Ecto neural progenitor cell (in vitro differentiated cells): ENCODE measurements at regions not wholly inside any gene's neighbourhood (a gene's known extent, or its start where the extent isn't known, plus 50 kb on each side); places are given as distances from the start of the nearest gene placed in this dataset.

Experiments
- DNase-seq: peaks from one replicate; pipeline ENCODE4 v3.0.0-alpha.2; 2018; ENCODE audit warnings: low spot score

DNA sequence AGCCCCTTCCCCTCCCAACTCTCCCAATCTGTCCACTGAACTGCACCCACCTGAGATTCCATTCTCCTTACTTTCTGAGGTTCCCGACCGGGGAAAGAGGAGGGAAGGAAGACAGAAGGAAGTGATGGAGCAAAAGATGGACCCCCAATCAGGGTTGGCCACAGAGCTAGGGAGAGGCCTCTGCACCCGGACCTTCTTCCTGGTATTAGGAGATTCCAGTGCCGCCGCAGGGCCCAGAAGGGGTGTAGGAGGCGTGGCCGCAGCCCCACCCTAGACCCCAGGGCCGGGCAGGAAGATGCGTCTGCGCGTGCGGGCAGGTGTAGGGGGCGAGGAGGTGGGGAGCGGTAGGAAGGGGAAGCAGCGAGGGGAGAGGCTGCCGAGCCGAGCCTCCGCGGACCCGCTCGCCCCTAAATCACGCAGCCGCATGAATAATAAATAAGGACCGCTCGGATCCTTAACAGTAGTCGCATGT, 104.2 kb upstream of the MVB12B start:
- DNase-seq = no peak

DNA sequence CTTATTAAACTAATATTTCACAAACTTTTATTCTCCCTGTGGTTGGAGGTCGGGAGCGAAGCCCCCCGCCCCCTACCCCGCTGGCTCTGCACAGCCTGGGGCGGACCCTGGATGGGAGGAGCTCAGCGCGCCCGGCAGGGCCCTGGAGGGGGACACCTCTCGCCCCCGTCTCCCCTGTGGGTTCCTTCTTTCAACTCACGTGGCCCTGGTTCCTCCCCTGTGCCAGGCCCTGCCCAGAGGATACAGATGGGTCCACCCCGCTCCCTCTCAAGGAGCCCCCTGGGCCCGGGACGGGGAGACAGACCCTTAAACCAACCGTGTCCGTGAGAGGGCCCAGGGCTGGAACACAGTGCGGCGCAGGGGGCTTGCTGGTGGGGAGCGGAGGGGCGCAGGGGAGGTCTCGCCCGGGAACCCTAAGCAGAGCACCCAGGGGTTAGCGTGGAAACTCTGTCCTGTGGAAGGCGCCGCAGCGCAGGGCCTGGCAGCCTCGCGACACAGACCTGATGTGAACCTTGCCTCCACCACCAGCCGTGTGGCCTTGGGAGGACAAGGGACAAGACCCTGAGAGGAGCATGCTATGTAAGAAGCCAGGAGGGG, 103.7 kb upstream of the MVB12B start:
- no peak for DNase-seq

DNA sequence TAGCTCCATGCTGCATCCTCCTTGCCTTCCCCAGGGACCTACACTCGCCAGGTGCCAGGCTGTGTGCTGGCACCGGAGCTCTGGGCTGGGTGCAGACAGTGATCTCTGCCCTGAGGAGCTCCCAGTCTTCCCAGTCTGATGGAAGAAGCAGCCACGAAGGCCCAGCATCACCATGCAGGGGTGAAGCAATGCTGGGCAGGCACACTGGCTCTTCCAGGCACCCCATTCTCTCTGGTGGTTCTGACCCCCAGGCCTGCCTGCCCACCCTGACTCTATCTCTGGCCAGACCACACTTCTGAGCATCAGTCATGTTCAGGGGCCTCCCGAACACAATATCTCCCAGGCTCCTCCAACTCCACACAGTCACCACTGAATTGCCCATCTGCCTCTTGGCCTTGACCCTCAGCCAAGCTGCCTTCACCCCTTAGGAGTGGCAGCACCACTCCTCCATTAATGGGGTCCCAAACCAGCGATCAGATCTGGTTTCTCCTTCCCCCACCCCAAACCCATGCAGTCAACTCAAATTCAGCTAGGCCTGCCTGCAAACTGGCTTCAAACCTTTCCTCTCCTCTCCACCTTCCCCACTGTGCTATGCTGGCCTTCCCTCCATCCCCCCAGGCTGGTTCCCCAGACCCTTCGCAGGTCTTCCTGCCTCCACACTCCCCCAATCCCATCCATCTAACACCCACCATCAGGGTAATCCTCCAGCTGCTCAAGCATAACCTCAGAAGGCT, 102.7 kb upstream of the MVB12B start:
- DNase-seq = no peak

DNA sequence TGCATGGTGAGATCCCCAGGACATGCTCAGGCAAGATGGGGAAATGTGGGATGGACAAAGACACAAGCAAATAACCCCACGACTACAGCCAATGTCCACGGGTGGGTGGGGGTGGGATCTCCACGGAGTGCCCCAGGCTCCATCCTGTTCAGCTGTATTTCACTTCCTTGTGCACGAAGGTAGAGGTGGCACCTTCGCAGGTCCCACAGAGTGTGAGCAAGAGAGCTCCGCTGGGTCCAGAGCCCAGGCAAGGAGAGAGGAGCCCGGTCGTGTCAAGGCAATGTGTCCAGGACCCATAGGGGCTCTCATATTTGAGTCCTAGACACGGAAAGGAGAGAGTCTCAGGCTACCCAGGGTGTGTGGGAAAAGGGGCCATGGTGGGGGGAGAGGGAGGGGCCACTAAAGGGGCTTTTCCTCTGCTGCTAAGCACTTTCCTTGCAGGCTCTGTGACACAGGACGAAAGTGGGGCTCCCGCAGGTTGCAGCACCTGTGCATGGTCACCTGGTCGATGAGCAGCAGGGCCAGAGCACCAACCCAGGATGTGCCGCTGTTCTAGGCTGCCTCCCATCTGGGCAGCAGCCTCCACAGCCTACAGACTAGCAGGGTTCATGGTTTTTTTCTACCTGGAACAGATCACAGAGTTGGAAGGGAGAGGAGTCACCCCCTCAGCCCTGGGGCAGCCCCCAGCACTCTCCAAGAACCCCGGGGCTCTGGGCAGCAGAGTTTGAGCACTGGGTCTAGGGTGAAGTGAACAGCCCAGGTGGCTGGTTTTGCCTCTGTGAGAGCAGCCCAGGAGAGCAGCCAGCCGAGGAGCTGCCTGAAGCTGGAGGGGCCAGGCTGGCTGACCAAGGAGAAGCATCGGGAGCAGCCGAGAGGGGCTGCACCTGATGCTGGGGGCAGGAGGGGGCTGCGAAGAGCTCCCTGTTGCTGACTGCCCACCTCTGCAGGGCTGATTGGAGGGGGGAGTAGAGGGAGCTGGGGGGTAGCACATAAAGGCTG, 100.7 kb upstream of the MVB12B start:
- DNase-seq = no peak

DNA sequence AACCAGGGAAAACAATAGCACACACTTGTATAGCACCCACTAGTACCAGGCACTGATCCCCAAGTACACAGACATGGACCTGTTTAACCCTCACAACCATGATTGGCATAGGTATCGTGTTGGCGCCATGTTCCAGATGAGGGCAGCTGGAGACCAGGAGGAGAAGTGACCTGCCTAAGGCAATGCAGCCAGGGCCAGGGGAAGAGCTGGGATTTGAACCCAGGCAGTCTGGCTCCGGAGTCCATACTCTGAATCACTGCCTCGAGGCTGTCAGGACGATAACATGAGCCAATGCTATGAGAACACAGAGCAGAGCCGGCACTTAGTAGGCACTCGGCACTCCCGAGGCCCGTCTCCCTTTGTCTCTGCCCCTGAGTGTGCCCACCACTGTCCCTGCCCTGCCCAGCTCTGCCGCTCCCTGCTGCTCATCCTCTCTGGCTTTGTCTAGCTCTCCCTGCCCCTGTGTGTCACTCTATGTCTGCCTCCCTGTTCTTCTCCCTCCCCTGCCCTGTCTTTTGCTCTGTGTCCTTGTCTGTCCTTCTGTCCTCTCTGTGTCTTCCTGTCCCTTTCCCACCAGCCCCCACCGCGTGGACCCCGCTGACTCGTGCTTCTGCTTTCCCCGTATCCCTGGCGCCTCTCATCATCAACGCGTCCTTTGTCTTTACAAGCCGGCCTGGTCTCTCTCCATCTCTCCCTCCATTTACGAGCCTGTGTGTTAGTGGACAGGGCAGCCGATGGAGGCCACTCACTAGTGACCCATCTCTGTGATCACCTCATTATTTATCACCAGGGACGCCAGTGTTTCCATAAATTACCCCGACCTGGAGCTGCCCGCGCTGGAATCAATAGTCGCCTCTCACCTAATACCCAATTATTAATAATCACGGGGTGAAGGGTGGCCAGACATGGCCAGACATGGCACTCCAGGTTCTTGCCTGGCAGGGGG, 99.4 kb upstream of the MVB12B start:
- no peak for DNase-seq

DNA sequence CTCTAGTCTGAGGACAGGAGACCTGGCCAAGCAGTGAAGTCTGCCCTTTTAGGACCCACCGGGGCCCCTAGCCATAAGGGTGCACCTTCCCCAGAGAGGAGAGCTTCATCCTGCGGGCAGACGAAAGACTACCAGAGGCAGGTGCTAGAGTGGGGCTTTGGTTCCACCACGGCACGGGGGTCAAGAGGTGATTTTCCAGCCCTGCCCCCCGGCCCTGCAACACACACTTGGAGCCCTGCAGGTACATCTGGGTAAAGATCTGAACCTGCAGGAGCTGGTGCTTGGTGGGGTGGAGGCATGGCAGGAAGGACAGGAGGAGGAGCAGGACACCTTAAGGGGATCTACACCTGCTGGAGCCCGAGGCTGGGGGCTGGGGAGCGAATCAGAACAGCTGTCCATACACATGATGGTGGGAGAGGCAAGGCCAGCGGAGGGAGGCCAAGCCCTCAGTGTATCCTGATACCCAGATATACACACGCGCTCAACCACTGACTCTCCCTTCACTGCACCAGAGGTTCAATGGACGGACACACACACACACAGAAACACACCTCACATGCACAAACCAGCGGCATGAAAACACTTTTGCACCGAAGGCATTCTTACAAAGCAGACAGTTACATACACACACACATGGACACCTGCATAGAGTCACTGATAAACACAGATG, 98.4 kb upstream of the MVB12B start:
- DNase-seq = no peak

DNA sequence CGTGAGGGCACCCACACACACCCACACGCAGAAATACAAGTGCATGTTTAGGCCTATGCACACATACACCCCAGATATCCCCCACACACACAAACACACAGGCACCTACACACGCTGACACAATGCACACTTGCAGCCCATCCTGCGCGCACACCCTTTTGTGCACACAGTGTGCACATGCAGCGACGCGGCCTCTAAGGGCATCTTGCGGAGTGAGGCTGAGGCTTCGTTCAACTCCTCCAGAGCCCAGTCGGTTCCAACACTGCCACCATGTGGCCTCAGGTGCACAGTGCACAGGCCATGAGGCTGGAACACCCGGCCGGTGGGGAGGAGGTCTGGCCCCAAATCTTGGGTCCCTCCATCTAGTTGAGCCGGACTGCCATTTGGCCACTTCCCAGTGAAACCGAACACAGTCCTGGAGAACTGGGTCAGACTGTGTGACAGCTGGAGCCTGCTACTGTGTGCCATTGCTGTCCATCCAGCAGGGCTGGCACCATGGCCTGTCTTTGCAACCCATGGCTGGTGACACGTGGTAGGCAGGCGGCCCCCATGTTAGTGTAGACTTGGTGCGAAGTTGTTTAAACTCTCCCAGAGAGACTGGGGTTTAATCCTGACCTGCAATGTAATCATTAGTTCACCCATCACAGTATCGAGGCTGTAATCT, 97.7 kb upstream of the MVB12B start:
- DNase-seq = peak; percentile 87

DNA sequence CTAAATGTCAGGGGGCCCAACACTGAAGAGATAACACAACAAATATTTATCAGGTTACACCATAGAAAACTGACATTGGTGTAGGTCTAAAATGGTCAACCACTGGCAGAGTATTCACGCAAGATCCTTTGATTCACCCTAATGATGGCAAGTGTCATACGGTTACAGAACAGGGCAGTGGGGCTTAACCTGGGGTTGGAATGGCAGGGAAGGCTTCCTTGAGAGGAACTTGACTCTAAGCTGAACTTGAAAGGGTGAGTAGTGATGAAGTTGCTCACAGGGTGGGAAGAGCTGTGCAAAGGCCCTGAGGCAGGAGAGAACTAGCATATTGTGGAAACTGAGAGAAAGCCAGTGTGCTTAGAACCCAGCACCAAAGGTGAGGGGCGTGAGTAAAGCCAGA, 97.1 kb upstream of the MVB12B start:
- DNase-seq = no peak

DNA sequence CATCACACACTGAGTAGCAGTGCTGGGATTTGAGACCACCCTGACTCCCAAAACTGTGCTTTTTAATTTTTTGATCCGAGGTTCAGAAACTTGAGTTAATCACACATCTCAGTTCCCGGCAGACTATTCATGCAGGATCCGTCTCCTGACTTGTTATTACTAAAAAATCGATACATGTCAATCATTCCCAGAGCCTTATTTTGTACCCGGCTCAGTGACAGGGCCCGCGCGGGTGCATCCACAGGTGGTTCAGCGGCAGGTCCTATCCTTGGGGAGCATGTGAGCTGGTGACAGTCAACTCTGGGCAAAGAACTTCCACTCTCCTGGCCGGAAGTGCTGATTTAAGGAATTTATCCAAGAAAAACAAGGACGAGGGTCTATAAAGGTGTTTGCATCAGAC, 95.9 kb upstream of the MVB12B start:
- DNase-seq = no peak

DNA sequence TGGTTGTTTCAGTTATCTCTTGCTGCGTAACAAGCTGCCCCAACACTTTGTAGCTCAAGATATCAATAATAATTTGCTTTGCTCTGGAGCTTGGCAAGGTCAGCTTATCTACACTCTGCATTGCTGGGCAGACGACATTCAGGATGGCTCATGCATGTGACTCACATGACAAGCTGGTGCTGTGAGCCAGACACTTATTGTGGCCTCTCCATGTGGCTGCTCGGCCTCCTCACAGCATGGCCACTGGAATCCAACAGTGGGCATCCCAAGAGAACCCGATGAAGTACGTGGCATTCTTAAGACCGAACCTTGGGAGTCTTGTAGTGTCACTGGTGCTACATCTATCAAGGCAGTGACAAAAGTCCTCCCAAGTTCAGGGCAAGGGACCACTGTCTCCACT, 94.2 kb upstream of the MVB12B start:
- no peak for DNase-seq

DNA sequence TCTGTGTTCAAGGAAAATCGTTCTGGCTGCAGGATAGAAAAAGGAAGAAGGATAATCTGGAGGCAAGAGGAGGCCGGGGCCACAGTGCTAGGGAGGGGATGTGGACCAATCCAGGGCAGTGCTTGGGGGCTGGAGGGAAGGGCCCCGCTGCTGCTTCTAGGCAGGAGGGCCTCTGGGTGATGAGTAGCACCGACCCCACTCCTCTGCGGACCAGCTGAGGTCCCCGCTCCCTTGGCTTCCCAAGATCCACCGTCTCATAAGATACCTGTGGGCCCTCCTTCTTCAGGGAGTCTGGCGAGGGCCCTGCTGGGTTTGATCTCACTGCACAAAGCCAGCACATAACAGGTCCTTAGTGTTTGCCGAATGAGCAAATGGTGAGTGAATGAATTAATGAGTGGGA, 93.5 kb upstream of the MVB12B start:
- no peak for DNase-seq

DNA sequence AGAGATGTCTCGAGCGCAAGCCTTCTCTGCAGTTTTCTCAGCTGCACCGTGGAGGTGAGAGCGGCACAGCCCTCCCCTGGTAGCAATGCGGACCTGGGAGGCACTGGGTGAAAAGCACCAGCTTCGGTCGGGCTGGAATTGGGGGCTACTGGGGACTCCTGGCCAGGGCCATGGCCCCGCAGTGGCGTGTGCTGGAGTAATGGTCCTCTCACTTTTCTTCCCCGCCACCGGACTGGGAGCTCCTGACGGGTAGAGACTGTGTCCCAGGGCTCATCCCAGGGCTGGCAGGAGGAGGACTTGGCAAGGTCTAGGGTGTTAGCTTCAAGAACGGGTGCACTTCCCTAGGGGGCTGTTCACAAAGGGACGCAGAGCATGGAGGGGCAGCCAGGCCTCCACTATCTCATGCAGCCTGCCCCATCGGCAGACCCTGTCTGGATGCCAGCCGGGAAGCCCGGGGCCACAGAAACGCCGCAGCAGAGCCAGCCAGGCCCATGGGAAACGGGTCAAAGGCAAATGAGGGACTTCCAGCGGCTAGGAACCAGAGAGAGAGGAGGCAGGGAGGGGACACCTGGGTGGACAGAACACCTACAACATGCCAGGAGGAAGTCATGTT, 92.6 kb upstream of the MVB12B start:
- no peak for DNase-seq

DNA sequence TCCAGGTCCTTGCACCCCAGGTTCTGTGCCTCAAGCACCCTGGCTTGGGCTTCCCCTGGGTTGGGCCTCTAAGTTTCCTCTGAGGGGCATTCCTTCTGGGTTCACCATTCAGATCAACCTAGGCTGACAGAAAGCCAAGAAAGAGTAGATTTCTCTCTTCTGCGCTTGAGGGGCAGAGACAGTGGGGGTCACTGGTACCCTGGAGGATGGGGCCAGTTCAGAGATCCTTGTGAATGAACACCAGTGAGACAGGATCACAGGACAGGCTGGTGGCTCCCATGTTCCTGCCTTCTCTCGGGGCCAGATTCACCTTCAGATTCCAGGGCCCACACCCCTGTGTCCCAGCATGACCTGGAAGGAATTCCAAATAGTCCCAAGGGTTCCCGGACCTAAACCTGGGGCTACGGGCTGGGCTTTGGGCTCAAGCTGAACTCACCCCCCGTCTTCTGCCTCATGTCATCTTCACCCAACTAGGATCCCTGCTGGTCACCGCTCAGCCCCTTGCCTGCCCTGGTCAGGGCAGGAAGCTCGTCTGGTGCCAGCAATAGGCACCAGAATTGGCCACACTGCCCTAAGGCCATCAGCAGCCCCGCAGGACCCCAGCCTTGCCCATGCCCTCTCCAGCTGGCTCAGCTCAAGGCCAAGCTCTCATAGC, 91.8 kb upstream of the MVB12B start:
- DNase-seq = no peak

DNA sequence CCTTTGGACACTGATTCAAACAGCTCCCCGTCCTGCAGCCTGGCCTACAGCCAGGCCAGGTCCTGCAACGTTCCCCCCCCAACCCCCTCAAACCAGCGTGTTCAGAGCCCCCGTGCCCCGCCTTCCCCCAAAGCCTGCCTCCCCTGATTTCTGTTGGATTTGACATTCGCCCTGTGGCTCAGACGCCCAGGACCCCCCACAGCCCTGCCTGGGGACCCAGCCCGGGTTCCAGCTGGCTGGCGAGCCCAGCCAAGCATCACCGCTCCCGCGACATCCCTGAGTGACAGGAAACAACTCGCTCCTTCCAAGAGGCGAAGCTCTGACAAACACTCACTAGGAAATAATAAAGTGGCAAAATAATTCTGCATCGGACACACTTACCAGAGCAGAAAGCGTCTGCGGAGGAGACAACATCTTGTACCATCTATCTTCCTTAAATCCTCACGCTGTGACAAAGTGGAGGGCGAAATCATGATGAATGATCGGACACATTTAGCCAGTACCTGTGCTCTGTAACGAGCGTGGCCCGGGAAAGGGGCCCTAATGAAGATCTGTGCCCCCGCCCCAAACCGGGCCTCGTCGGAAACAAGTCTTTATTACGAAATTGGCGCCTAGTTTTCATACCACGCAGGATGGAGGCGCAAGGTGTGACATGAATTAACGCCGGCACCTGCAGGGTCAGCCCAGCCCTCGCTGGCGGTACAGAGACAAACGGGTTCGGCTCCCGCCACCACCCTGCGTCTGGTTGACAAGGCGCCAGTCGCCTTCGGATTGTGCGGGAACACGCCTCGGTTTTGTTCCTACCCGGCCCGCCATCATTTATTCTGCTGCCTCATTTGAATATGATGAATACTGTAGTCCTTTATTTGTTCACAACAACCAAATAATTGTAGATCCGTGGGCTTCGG, 91.0 kb upstream of the MVB12B start:
- DNase-seq = no peak

DNA sequence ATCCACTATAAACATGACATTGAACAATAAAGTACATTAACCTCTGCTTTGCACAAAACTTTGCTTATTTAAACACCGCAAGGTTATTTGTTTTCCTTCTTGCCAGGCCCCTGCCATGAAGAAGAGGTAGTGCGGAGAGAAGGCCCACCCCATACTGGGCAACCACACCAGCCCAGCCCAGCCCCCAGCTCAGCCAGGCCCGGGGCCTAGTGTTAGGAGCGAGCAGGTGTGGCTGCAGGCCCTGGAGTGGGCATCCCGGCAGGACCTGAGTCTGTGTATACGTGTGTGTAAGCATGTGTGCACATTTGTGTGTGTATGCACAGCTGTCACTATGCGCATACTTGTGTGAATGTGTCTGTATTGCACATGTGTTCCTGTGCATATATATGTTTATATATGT, 90.4 kb upstream of the MVB12B start:
- DNase-seq = no peak

DNA sequence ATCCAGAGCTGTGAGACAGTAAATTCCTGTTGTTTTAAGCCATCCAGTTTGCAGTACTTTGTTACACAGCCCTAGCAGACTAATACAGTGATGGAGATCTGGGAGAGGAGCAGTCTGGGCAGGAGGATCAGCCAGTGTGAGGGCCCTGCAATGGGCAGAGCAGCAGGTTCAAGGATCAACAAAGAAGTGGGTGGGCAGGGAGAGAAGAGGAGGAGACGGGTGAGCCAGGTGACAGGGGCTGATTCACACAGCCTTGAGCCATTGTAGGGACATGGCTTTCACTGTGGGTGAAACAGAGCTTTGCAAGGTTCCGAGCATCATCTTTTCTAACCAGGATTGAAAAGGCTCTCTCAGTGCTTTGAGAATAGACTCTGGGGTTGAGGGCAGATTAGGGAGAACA, 88.2 kb upstream of the MVB12B start:
- no peak for DNase-seq

DNA sequence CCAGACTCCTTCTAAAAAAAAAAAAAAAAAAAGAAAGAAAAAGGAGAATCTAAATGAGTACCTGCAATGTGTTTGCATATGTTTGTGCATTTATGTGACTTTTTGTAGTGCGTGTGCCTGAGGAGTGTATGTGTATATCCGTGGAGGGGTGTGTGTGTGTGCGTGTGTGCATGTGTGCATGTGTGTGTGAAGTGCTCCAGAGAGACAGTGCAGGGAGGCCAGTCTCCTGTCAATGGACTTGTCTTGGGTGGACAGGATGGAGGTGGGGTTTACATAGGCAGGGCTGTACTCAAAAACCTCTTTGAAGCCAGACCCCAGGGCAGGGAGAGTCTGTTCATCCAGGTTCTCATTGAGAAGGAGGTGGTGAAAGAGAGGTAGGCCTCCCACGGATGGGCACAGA, 87.1 kb upstream of the MVB12B start:
- no peak for DNase-seq

DNA sequence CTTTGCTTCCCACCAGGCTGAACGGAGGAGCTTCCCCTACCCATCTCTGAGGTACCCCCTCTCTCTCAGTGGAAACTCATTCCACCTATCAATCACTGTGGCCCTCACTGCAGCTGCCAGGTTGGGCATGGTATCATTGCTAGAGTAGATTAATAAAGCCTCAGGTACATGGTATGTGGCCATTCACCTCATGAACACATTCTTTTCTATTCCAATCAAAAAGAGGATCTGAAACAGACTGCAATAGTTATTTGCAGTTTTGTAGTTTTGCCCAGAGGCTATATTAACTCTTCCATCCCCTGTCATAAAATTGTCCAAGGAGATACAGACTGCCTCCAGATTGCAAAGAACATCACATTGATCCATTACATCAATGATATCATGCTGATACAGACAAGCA, 85.8 kb upstream of the MVB12B start:
- no peak for DNase-seq
